ENCODE measurements at regions not wholly inside any gene's neighbourhood (a gene's known extent, or its start where the extent isn't known, plus 50 kb on each side); places are given as distances from the start of the nearest gene placed in this dataset.

GRCh38 chr17:79207960-79208359, 133.3 kb downstream of the ENGASE start:
- no peak for TF ChIP-seq CTCF (IDR thresholded peaks at IDR 0.05)
- intact Hi-C loops (cut with DNase I), result no loop called here
- DNase-seq (no peak), ATAC-seq (no peak)
- Histone ChIP-seq H3K4me3 (no peak overlapping the region), H3K36me3 (no peaks in the 10 kb centered on the region), H3K27me3 (ENCODE audit: low read depth) (peaks cover 28% of the 10 kb centered on the region), H3K27ac (no peak overlapping the region), H3K4me1 (no peaks in the 10 kb centered on the region), H3K9me3 (no peaks in the 10 kb centered on the region)

- H3K27ac ChIP-seq, result no peak overlapping the region
- H3K9me3 ChIP-seq, result no peaks in the 10 kb centered on the region
- intact Hi-C loops (cut with DNase I), result no loop called here
- no peak overlapping the region for H3K4me3 ChIP-seq
- ATAC-seq (no peak), DNase-seq (no peak)
- no peaks in the 10 kb centered on the region for H3K36me3 ChIP-seq
- peaks cover 29% of the 10 kb centered on the region for H3K27me3 ChIP-seq (ENCODE audit: low read depth)
- H3K4me1 ChIP-seq, result no peaks in the 10 kb centered on the region
- TF ChIP-seq CTCF (IDR thresholded peaks at IDR 0.05), result no peak
These were observed 131.1 kb downstream of the ENGASE start for GRCh38 chr17:79205688-79206205.

- Histone ChIP-seq H3K4me3 (no peak overlapping the region), H3K27ac (no peak overlapping the region), H3K36me3 (no peaks in the 10 kb centered on the region), H3K9me3 (no peaks in the 10 kb centered on the region), H3K27me3 (ENCODE audit: low read depth) (peaks cover 32% of the 10 kb centered on the region), H3K4me1 (no peaks in the 10 kb centered on the region)
- TF ChIP-seq CTCF (IDR thresholded peaks at IDR 0.05), result no peak
- DNase-seq (no peak), ATAC-seq (no peak)
- intact Hi-C loops (cut with DNase I), result no loop called here
These were observed 129.6 kb downstream of the ENGASE start for GRCh38 chr17:79204261-79204660.

- intact Hi-C loops (cut with DNase I), result no loop called here
- Histone ChIP-seq H3K27ac (no peak overlapping the region), H3K4me3 (no peak overlapping the region), H3K9me3 (no peaks in the 10 kb centered on the region), H3K27me3 (ENCODE audit: low read depth) (peaks cover 35% of the 10 kb centered on the region), H3K36me3 (no peaks in the 10 kb centered on the region), H3K4me1 (no peaks in the 10 kb centered on the region)
- DNase-seq, result no peak
- ATAC-seq, result no peak
- no peak for TF ChIP-seq CTCF (IDR thresholded peaks at IDR 0.05)
These were observed 129.0 kb downstream of the ENGASE start for GRCh38 chr17:79203657-79204056.

GRCh38 chr17:79203016-79203415, 128.4 kb downstream of the ENGASE start:
- intact Hi-C loops (cut with DNase I), result no loop called here
- TF ChIP-seq CTCF (IDR thresholded peaks at IDR 0.05), result no peak
- H3K27me3 ChIP-seq (ENCODE audit: low read depth), result peaks cover 39% of the 10 kb centered on the region
- no peaks in the 10 kb centered on the region for H3K36me3 ChIP-seq
- H3K4me3 ChIP-seq, result no peak overlapping the region
- no peaks in the 10 kb centered on the region for H3K4me1 ChIP-seq
- ATAC-seq, result no peak
- H3K27ac ChIP-seq, result no peak overlapping the region
- no peaks in the 10 kb centered on the region for H3K9me3 ChIP-seq
- DNase-seq, result no peak

- no peak for TF ChIP-seq CTCF (IDR thresholded peaks at IDR 0.05)
- H3K4me3 ChIP-seq, result no peak overlapping the region
- no peaks in the 10 kb centered on the region for H3K9me3 ChIP-seq
- ATAC-seq (no peak), DNase-seq (no peak)
- no peak overlapping the region for H3K27ac ChIP-seq
- H3K4me1 ChIP-seq, result no peaks in the 10 kb centered on the region
- intact Hi-C loops (cut with DNase I), result no loop called here
- H3K36me3 ChIP-seq, result no peaks in the 10 kb centered on the region
- peaks cover 39% of the 10 kb centered on the region for H3K27me3 ChIP-seq (ENCODE audit: low read depth)
These were observed 127.9 kb downstream of the ENGASE start for GRCh38 chr17:79202480-79202879.

Measured in lower lobe of right lung (tissue), 2 donors.